KBM-7 (cell line): ENCODE measurements at regions not wholly inside any gene's neighbourhood (a gene's known extent, or its start where the extent isn't known, plus 50 kb on each side); places are given as distances from the start of the nearest gene placed in this dataset.
A peak's percentile ranks its signal among the peaks of the same experiment; 100 is the strongest.
"Not testable (repeated sequence)": the region's sequence is repeated elsewhere in the genome, so short reads cannot be mapped to it uniquely, and the experiment has no call there.

Source experiments
- DNase-seq: peaks from one replicate; pipeline ENCODE4 v3.0.0-alpha.2; 2015
- in situ Hi-C: fragments of 300-500 bp; cut with MboI; formaldehyde crosslinking; loops from 2 replicates; pipeline ENCODE4 v1.14.3; 2020; ENCODE audit warnings: low sequenced_read_pairs, low pct_unique_long_range_greater_than_20kb, mixed read lengths

- no peak for DNase-seq
- in situ Hi-C loops: no loop called here
Observed at GRCh38 chr3:152644478-152644877, 190.5 kb upstream of the P2RY1 start.

GRCh38 chr3:152646004-152646403 is 188.9 kb upstream of the P2RY1 start:
- DNase-seq: no peak
- in situ Hi-C loops: no loop called here

DNA sequence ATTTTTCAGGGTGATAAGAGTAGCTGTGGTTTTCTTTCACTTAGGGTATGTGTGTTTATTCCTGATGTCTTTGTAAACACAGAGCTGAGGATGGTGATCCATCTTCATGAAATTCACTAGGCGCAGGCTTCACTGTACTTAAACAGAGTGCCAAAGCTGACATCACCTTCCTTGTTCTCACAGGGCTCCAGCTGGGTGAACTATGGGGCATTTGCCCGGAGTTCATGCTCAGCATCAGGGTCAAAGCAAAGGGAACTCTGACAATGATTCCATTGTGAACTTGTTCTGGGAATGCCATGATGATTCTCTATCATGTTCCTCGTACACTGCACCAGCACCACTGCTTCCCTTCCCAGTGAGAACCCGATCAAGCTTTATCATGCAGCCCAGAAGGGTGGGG is 184.8 kb upstream of the P2RY1 start:
- no peak for DNase-seq
- in situ Hi-C loops: no loop called here

GRCh38 chr3:152650923-152651322 is 184.0 kb upstream of the P2RY1 start:
- DNase-seq, in situ Hi-C loops: not testable (repeated sequence)

- in situ Hi-C loops: no loop called here
- peak; percentile 74 for DNase-seq
Observed at GRCh38 chr3:152656214-152656971, 178.5 kb upstream of the P2RY1 start.

GRCh38 chr3:152656972-152657355 is 178.0 kb upstream of the P2RY1 start:
- in situ Hi-C loops: no loop called here
- DNase-seq: no peak

DNA sequence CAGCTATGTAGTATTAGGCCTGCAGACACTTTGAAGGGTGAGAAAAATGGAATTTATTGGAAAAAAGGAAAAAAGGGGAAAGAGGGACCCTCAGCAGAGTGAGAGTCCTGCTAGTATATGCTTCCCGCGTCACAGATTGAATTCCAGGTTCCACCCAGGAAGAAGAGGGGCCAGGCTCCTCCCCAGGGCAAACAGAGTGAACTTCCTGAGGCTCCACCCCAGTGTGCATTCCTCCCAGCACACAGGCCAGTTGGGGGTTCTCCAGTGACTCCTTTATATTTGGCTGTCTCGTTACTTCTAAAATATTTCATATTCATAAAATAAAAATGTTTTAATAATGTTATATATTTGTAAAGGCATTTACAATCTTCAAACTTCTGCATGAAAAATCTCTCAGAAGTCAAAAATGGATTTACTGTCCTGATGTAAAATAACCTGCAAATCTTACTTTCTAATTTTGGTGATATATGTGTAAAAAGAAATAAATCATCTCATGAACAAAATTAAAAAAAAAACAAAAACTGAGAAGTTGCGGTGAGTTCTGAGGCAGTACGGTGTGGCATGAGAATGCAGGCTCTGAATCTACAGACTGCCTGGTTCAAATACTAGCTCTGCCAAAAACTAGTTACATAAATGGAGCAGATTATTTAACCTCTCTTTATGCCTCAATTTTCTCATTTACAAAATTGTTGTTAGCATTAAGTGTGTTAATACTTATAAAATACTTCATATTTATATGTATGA is 175.8 kb upstream of the P2RY1 start:
- no peak for DNase-seq
- in situ Hi-C loops: no loop called here

GRCh38 chr3:152662157-152662556 is 172.8 kb upstream of the P2RY1 start:
- DNase-seq: no peak
- in situ Hi-C loops: no loop called here

- no peak for DNase-seq
- in situ Hi-C loops: no loop called here
Observed at GRCh38 chr3:152664766-152665165, 170.2 kb upstream of the P2RY1 start.

GRCh38 chr3:152667267-152667666 is 167.7 kb upstream of the P2RY1 start:
- no peak for DNase-seq
- in situ Hi-C loops: no loop called here

DNA sequence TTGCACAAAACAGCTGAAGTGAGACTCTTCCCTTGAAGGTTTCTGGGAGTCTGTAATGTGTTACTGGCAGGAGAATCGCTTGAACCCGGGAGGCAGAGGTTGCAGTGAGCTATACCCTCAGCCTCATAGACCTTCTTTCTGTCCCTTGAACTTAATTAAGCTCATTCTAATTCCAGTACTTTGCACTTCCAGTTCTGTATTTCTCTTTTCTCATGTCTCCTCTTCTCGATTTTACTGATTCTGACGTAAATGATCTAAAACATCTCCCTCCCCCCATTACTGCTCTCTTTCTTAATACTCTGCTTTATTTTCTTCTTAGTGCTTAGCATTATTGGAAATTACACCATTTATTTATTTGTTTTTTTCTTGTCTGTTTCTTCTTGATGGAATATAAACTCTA is 165.4 kb upstream of the P2RY1 start:
- no peak for DNase-seq
- in situ Hi-C loops: no loop called here

DNA sequence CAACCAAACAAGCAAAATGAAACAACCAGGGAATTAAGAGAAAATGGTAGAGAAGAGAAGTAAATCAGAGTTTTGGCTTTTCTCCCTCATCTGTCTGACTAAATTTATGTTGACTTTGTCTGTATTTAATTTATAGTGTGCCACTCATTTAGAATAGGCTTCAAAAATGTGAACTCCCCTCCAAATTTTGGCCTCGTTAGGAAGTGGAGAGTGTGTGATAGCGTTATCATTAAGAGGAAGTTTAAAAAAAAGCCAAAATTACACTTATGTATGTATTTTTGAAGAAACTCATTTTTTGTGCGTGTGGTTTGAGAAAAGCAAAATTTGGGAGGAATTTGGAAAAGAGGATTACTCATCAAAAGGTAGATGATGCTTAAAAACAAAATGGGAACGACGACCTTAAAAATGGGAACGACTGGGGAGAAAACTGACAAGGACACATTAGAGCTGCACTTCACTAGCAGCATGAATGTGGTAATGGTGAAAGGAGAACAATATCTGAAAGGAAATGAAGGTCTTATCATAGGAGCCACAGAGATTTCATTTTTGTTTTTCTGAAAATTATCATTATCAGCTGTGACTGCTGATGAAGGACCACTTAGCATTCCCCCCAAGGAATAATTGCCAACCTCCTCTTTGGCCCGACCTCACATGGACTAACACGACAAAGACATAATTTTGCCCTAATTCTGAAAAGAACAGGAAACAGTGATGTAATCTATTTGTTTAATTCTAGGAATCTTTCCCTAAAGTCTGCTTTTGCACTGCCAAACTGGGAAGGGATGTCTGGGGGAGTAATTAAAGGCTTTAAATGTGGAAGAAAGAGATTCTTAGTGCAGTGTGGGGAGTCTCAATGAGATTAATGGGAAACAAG is 163.2 kb upstream of the P2RY1 start:
- in situ Hi-C loops: no loop called here
- peak; percentile 55 for DNase-seq

DNA sequence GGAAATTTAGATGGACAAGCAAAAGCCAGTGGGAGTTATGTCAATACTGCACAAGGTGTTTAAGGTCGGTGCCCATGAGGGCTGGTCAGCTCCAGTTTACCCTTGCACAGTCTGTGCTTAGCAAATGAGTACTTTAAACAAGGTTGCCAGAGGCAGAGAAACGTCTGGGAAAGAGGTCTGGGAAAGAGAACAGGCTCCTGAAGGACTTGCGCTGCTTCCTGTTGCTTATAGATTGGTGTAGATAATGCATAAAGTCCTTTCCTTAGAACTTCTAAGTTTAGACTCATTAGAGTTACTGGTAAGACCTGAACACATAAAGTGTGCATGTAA is 162.6 kb upstream of the P2RY1 start:
- in situ Hi-C loops: no loop called here
- no peak for DNase-seq

- in situ Hi-C loops: no loop called here
- DNase-seq: no peak
Observed at GRCh38 chr3:152676810-152677379, 158.0 kb upstream of the P2RY1 start.

- DNase-seq: no peak
- in situ Hi-C loops: no loop called here
Observed at GRCh38 chr3:152677491-152677890, 157.4 kb upstream of the P2RY1 start.

GRCh38 chr3:152682477-152682876 is 152.5 kb upstream of the P2RY1 start:
- DNase-seq: no peak
- in situ Hi-C loops: no loop called here

GRCh38 chr3:152683521-152683999 is 151.4 kb upstream of the P2RY1 start:
- DNase-seq: no peak
- in situ Hi-C loops: no loop called here

DNA sequence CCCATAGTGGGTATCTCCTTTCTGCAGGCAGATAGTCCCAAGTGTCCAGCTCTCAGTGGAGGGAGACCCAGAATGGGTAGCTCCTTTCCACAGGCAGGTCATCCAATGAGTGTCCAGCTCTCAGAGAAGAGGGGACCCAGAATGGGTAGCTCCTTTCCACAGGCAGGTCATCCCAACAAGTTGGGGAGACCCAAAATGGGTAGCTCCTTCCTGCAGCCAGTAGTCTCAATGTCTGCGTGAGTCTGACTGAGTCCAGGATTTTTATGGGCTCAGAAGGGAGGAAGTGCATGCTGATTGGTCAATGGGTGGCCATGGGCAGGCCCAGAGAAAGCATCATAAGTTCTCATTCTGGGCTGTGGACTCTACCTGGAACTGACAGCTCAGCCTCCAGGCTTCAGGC is 150.7 kb upstream of the P2RY1 start:
- in situ Hi-C loops: no loop called here
- no peak for DNase-seq

DNA sequence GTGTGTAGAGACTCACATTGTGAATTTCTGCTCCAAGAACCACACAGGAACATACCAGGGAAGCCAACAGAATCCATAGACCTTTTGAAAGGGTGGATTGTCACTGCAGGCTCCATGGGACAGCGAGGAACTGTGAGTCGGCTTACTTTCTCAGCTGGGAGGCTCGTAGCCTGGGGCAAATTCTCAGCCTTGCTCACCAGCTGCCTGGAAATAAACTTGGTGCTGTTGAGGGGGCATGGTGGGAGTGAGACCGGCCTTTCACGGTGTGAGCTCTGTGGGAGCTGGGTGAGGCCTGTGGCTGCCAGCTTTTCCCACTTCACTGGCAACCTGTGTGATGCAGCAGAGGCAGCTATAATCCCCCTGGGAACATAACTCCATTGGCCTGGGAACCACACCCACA is 146.6 kb upstream of the P2RY1 start:
- in situ Hi-C loops: no loop called here
- DNase-seq: no peak

GRCh38 chr3:152692326-152692725 is 142.6 kb upstream of the P2RY1 start:
- in situ Hi-C loops, DNase-seq: not testable (repeated sequence)
